GM23338 (cell line): ENCODE measurements at regions not wholly inside any gene's neighbourhood (a gene's known extent, or its start where the extent isn't known, plus 50 kb on each side); places are given as distances from the start of the nearest gene placed in this dataset.
A peak's percentile ranks its signal among the peaks of the same experiment; 100 is the strongest.

Experiments
- ATAC-seq: fragments of 200-7000 bp; cut with Tn5 transposase; 3 replicates; pipeline ENCODE4 v1.9.1; 2020
- DNase-seq: peaks from one replicate; pipeline ENCODE4 v3.0.0-alpha.2; 2015; ENCODE audit warnings: low spot score
- H2AFZ ChIP-seq: fragments of 200-600 bp; sonication (generic); 2 replicates; pipeline ENCODE4 v1.8.0; 2016; ENCODE audit warnings: antibody characterized with exemption, mild to moderate bottlenecking, moderate library complexity
- H3F3A ChIP-seq: fragments of 200-600 bp; sonication (generic); replicated peaks from 2 replicates; pipeline ENCODE4 v1.8.0; 2017; ENCODE audit warnings: antibody characterized with exemption, mixed run types, low read depth
- H3K27ac ChIP-seq: fragments of 200-600 bp; sonication (generic); 2 replicates; pipeline ENCODE4 v1.6.1; 2016; ENCODE audit warnings: low read depth
- H3K27me3 ChIP-seq: fragments of 200-600 bp; sonication (generic); 2 replicates; pipeline ENCODE4 v1.8.0; 2016; ENCODE audit warnings: mild to moderate bottlenecking, mixed run types, moderate library complexity; ENCODE audit not compliant: insufficient read depth
- H3K36me3 ChIP-seq: fragments of 200-600 bp; sonication (generic); 2 replicates; pipeline ENCODE4 v1.8.0; 2016; ENCODE audit warnings: mild to moderate bottlenecking; ENCODE audit not compliant: insufficient read depth
- H3K4me1 ChIP-seq: fragments of 200-600 bp; sonication (generic); 2 replicates; pipeline ENCODE4 v1.8.0; 2016; ENCODE audit warnings: mild to moderate bottlenecking, moderate library complexity; ENCODE audit not compliant: insufficient read depth
- H3K4me2 ChIP-seq: fragments of 200-600 bp; sonication (generic); 2 replicates; pipeline ENCODE4 v1.7.1; 2017; ENCODE audit warnings: mixed run types
- H3K4me3 ChIP-seq: fragments of 200-600 bp; sonication (generic); 2 replicates; pipeline ENCODE4 v1.6.1; 2016; ENCODE audit warnings: mixed run types
- H3K79me2 ChIP-seq: fragments of 200-600 bp; sonication (generic); replicated peaks from 2 replicates; pipeline ENCODE4 v1.8.0; 2017; ENCODE audit warnings: mild to moderate bottlenecking; ENCODE audit not compliant: insufficient read depth
- H3K9me2 ChIP-seq: fragments of 200-600 bp; sonication (generic); 2 replicates; pipeline ENCODE4 v1.8.0; 2017; ENCODE audit not compliant: insufficient read depth
- H4K20me1 ChIP-seq: fragments of 200-600 bp; sonication (generic); replicated peaks from 2 replicates; pipeline ENCODE4 v1.8.0; 2017; ENCODE audit warnings: mild to moderate bottlenecking; ENCODE audit not compliant: insufficient read depth
- H3K27ac Mint-ChIP-seq: 2 replicates; pipeline ENCODE4 v1.8.0; 2020; ENCODE audit warnings: inconsistent platforms, mild to moderate bottlenecking, moderate library complexity, mixed read lengths
- H3K27me3 Mint-ChIP-seq: 3 replicates; pipeline ENCODE4 v1.8.0; 2022; ENCODE audit warnings: low read depth, mild to moderate bottlenecking, moderate library complexity, mixed read lengths, inconsistent platforms; ENCODE audit not compliant: insufficient read depth, poor library complexity
- H3K36me3 Mint-ChIP-seq: 3 replicates; pipeline ENCODE4 v1.8.0; 2021; ENCODE audit warnings: low read depth, mild to moderate bottlenecking, inconsistent platforms, moderate library complexity, mixed read lengths
- H3K4me1 Mint-ChIP-seq: 3 replicates; pipeline ENCODE4 v1.8.0; 2020; ENCODE audit warnings: mild to moderate bottlenecking, inconsistent platforms, mixed read lengths
- H3K4me3 Mint-ChIP-seq: 3 replicates; pipeline ENCODE4 v1.8.0; 2021; ENCODE audit warnings: moderate library complexity, mild to moderate bottlenecking, inconsistent platforms, mixed read lengths
- H3K9me3 Mint-ChIP-seq: 3 replicates; pipeline ENCODE4 v1.8.0; 2020; ENCODE audit warnings: moderate library complexity, mild to moderate bottlenecking, inconsistent platforms, mixed read lengths
- CREB1 ChIP-seq: fragments of 250-450 bp; sonication (Bioruptor Pico); IDR thresholded peaks from 2 replicates; pipeline ENCODE4 v1.5.0; 2020; ENCODE audit warnings: low read depth, mild to moderate bottlenecking, moderate library complexity
- EZH2 ChIP-seq: fragments of 200-600 bp; sonication (generic); IDR thresholded peaks from one replicate; pipeline ENCODE4 v1.8.0; 2017; ENCODE audit warnings: antibody characterized with exemption, mild to moderate bottlenecking, low read depth; ENCODE audit not compliant: unreplicated experiment
- EZH2phosphoT487 ChIP-seq: fragments of 200-600 bp; sonication (generic); IDR thresholded peaks from one replicate; pipeline ENCODE4 v1.8.1; 2018; ENCODE audit warnings: antibody characterized with exemption; ENCODE audit not compliant: unreplicated experiment
- JUNB ChIP-seq: IDR thresholded peaks from one replicate; pipeline ENCODE4 v1.6.1; 2016; ENCODE audit warnings: antibody characterized with exemption; ENCODE audit not compliant: unreplicated experiment
- NANOG ChIP-seq: IDR thresholded peaks from 2 replicates; pipeline ENCODE4 v1.6.1; 2016; ENCODE audit warnings: antibody characterized with exemption, borderline replicate concordance
- POLR2AphosphoS5 ChIP-seq: IDR thresholded peaks from 2 replicates; pipeline ENCODE4 v1.6.1; 2016; ENCODE audit warnings: antibody characterized with exemption, low read depth
- STAT1 ChIP-seq: IDR thresholded peaks from one replicate; pipeline ENCODE4 v1.6.1; 2016; ENCODE audit warnings: antibody characterized with exemption; ENCODE audit not compliant: unreplicated experiment
- ZNF114 ChIP-seq: fragments of 250-450 bp; sonication (Bioruptor Pico); IDR thresholded peaks from 2 replicates; pipeline ENCODE4 v1.5.0; 2020; ENCODE audit warnings: mild to moderate bottlenecking, moderate library complexity
- ZNF331 ChIP-seq: fragments of 250-450 bp; sonication (Bioruptor Pico); IDR thresholded peaks from 2 replicates; pipeline ENCODE4 v1.5.0; 2020; ENCODE audit warnings: low read depth, mild to moderate bottlenecking, moderate library complexity
- TF ChIP-seq, protein P1 (sequence below), 2 experiments: fragments of 200-600 bp in 1 of 2; sonication (generic) in 1 of 2; conservative IDR thresholded peaks; 2 replicates each; pipeline versions ENCODE4 v1.5.1 to v1.6.1; 2016 to 2017; ENCODE audit warnings: antibody characterized with exemption in 2 of 2, low read depth in 2 of 2, mild to moderate bottlenecking in 2 of 2, moderate library complexity in 1 of 2
- TF ChIP-seq, protein P2 (sequence below): fragments of 250-450 bp; sonication (Bioruptor Pico); IDR thresholded peaks from 2 replicates; pipeline ENCODE4 v1.5.0; 2020; ENCODE audit warnings: mild to moderate bottlenecking, moderate library complexity
- TF ChIP-seq, protein P3 (sequence below): IDR thresholded peaks from one replicate; pipeline ENCODE4 v1.6.1; 2018; ENCODE audit warnings: antibody characterized with exemption; ENCODE audit not compliant: unreplicated experiment
- TF ChIP-seq, protein P4 (sequence below): IDR thresholded peaks from 2 replicates; pipeline ENCODE4 v1.6.1; 2016; ENCODE audit warnings: antibody characterized with exemption

DNA sequence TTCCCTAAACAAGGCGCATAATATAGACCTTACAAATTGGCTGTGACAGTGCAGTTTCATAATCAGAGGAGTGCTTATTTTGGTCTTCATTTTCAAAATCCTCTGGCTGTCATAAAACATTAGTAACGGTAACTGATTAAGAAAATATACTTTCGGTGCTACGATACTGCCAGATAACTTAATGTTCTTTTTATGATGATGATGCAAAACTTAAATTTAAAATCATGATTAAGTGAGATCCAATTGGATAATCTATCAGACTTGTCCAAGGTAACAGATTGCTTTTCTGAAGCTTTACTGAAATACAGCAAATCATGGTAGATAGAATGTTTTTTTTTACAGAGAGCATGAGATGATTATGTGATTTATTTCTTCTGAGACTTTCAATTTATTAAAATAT, 364.2 kb upstream of the CNTN3 start:
- Histone ChIP-seq H3K79me2 (no peaks in the 10 kb centered on the region), H4K20me1 (no peaks in the 10 kb centered on the region), H3K4me3 (no peak overlapping the region), H3K9me2 (no peaks in the 10 kb centered on the region), H3K4me2 (no peak overlapping the region), H3K27ac (no peak overlapping the region), H3F3A (no peaks in the 10 kb centered on the region), H3K27me3 (no peaks in the 10 kb centered on the region), H3K4me1 (peaks cover 16% of the 10 kb centered on the region), H2AFZ (no peak overlapping the region), H3K36me3 (no peaks in the 10 kb centered on the region)
- Mint-ChIP-seq H3K36me3 (no peaks in the 10 kb centered on the region; the same call in 2 of the 3 replicates), H3K27me3 (no peaks in the 10 kb centered on the region), H3K9me3 (peaks cover 4% of the 10 kb centered on the region; the same call in 1 of the 3 replicates), H3K4me3 (no peak overlapping the region), H3K4me1 (peaks cover 27% of the 10 kb centered on the region), H3K27ac (peak overlapping the region; percentile 58; the same call in 1 of the 2 replicates)
- TF ChIP-seq CREB1 (CRISPR knock-in tag) (no peak), ZNF331 (CRISPR knock-in tag) (no peak), ZNF114 (no peak), EZH2 (no peak), NANOG (no peak), STAT1 (no peak), EZH2phosphoT487 (no peak), JUNB (no peak), POLR2AphosphoS5 (no peak)
- TF ChIP-seq, protein P1, sequence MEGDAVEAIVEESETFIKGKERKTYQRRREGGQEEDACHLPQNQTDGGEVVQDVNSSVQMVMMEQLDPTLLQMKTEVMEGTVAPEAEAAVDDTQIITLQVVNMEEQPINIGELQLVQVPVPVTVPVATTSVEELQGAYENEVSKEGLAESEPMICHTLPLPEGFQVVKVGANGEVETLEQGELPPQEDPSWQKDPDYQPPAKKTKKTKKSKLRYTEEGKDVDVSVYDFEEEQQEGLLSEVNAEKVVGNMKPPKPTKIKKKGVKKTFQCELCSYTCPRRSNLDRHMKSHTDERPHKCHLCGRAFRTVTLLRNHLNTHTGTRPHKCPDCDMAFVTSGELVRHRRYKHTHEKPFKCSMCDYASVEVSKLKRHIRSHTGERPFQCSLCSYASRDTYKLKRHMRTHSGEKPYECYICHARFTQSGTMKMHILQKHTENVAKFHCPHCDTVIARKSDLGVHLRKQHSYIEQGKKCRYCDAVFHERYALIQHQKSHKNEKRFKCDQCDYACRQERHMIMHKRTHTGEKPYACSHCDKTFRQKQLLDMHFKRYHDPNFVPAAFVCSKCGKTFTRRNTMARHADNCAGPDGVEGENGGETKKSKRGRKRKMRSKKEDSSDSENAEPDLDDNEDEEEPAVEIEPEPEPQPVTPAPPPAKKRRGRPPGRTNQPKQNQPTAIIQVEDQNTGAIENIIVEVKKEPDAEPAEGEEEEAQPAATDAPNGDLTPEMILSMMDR (conservative IDR thresholded peaks at IDR 0.05; ENCODE audit: low read depth in 2 of 2) = no peak
- TF ChIP-seq, protein P2, sequence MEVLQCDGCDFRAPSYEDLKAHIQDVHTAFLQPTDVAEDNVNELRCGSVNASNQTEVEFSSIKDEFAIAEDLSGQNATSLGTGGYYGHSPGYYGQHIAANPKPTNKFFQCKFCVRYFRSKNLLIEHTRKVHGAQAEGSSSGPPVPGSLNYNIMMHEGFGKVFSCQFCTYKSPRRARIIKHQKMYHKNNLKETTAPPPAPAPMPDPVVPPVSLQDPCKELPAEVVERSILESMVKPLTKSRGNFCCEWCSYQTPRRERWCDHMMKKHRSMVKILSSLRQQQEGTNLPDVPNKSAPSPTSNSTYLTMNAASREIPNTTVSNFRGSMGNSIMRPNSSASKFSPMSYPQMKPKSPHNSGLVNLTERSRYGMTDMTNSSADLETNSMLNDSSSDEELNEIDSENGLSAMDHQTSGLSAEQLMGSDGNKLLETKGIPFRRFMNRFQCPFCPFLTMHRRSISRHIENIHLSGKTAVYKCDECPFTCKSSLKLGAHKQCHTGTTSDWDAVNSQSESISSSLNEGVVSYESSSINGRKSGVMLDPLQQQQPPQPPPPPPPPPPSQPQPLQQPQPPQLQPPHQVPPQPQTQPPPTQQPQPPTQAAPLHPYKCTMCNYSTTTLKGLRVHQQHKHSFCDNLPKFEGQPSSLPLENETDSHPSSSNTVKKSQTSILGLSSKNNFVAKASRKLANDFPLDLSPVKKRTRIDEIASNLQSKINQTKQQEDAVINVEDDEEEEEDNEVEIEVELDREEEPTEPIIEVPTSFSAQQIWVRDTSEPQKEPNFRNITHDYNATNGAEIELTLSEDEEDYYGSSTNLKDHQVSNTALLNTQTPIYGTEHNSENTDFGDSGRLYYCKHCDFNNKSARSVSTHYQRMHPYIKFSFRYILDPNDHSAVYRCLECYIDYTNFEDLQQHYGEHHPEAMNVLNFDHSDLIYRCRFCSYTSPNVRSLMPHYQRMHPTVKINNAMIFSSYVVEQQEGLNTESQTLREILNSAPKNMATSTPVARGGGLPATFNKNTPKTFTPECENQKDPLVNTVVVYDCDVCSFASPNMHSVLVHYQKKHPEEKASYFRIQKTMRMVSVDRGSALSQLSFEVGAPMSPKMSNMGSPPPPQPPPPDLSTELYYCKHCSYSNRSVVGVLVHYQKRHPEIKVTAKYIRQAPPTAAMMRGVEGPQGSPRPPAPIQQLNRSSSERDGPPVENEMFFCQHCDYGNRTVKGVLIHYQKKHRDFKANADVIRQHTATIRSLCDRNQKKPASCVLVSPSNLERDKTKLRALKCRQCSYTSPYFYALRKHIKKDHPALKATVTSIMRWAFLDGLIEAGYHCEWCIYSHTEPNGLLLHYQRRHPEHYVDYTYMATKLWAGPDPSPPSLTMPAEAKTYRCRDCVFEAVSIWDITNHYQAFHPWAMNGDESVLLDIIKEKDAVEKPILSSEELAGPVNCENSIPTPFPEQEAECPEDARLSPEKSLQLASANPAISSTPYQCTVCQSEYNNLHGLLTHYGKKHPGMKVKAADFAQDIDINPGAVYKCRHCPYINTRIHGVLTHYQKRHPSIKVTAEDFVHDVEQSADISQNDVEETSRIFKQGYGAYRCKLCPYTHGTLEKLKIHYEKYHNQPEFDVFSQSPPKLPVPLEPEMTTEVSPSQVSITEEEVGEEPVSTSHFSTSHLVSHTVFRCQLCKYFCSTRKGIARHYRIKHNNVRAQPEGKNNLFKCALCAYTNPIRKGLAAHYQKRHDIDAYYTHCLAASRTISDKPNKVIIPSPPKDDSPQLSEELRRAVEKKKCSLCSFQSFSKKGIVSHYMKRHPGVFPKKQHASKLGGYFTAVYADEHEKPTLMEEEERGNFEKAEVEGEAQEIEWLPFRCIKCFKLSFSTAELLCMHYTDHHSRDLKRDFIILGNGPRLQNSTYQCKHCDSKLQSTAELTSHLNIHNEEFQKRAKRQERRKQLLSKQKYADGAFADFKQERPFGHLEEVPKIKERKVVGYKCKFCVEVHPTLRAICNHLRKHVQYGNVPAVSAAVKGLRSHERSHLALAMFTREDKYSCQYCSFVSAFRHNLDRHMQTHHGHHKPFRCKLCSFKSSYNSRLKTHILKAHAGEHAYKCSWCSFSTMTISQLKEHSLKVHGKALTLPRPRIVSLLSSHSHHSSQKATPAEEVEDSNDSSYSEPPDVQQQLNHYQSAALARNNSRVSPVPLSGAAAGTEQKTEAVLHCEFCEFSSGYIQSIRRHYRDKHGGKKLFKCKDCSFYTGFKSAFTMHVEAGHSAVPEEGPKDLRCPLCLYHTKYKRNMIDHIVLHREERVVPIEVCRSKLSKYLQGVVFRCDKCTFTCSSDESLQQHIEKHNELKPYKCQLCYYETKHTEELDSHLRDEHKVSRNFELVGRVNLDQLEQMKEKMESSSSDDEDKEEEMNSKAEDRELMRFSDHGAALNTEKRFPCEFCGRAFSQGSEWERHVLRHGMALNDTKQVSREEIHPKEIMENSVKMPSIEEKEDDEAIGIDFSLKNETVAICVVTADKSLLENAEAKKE = no peak
- TF ChIP-seq, protein P3, sequence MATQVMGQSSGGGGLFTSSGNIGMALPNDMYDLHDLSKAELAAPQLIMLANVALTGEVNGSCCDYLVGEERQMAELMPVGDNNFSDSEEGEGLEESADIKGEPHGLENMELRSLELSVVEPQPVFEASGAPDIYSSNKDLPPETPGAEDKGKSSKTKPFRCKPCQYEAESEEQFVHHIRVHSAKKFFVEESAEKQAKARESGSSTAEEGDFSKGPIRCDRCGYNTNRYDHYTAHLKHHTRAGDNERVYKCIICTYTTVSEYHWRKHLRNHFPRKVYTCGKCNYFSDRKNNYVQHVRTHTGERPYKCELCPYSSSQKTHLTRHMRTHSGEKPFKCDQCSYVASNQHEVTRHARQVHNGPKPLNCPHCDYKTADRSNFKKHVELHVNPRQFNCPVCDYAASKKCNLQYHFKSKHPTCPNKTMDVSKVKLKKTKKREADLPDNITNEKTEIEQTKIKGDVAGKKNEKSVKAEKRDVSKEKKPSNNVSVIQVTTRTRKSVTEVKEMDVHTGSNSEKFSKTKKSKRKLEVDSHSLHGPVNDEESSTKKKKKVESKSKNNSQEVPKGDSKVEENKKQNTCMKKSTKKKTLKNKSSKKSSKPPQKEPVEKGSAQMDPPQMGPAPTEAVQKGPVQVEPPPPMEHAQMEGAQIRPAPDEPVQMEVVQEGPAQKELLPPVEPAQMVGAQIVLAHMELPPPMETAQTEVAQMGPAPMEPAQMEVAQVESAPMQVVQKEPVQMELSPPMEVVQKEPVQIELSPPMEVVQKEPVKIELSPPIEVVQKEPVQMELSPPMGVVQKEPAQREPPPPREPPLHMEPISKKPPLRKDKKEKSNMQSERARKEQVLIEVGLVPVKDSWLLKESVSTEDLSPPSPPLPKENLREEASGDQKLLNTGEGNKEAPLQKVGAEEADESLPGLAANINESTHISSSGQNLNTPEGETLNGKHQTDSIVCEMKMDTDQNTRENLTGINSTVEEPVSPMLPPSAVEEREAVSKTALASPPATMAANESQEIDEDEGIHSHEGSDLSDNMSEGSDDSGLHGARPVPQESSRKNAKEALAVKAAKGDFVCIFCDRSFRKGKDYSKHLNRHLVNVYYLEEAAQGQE = no peak
- TF ChIP-seq, protein P4, sequence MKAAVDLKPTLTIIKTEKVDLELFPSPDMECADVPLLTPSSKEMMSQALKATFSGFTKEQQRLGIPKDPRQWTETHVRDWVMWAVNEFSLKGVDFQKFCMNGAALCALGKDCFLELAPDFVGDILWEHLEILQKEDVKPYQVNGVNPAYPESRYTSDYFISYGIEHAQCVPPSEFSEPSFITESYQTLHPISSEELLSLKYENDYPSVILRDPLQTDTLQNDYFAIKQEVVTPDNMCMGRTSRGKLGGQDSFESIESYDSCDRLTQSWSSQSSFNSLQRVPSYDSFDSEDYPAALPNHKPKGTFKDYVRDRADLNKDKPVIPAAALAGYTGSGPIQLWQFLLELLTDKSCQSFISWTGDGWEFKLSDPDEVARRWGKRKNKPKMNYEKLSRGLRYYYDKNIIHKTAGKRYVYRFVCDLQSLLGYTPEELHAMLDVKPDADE = no peak
- ATAC-seq (no peak), DNase-seq (no peak)
